ENCODE measurements at regions not wholly inside any gene's neighbourhood (a gene's known extent, or its start where the extent isn't known, plus 50 kb on each side); places are given as distances from the start of the nearest gene placed in this dataset.

- DNase-seq = no peak
Measured at GRCh38 chr16:51569203-51569931, 418.3 kb upstream of the SALL1 start.

- no peak for DNase-seq
Measured at GRCh38 chr16:51567911-51568310, 416.8 kb upstream of the SALL1 start.

- no peak for DNase-seq
Measured at GRCh38 chr16:51565184-51565583, 414.1 kb upstream of the SALL1 start.

GRCh38 chr16:51562891-51563290, 411.8 kb upstream of the SALL1 start:
- no peak for DNase-seq

- DNase-seq = no peak
Measured at GRCh38 chr16:51559901-51560300, 408.8 kb upstream of the SALL1 start.

- DNase-seq = no peak
Measured at GRCh38 chr16:51557670-51558069, 406.6 kb upstream of the SALL1 start.

- DNase-seq = no peak
Measured at GRCh38 chr16:51556694-51557340, 405.7 kb upstream of the SALL1 start.

- no peak for DNase-seq
Measured at GRCh38 chr16:51553910-51554309, 402.8 kb upstream of the SALL1 start.

GRCh38 chr16:51553314-51553713, 402.2 kb upstream of the SALL1 start:
- no peak for DNase-seq

GRCh38 chr16:51550800-51551347, 399.8 kb upstream of the SALL1 start:
- no peak for DNase-seq

GRCh38 chr16:51549836-51550235, 398.8 kb upstream of the SALL1 start:
- DNase-seq = no peak

GRCh38 chr16:51545951-51546350, 394.9 kb upstream of the SALL1 start:
- no peak for DNase-seq

- DNase-seq = no peak
Measured at GRCh38 chr16:51544851-51545467, 393.9 kb upstream of the SALL1 start.

GRCh38 chr16:51543971-51544370, 392.9 kb upstream of the SALL1 start:
- no peak for DNase-seq

- no peak for DNase-seq
Measured at GRCh38 chr16:51542981-51543815, 392.1 kb upstream of the SALL1 start.

- DNase-seq = no peak
Measured at GRCh38 chr16:51540259-51540658, 389.2 kb upstream of the SALL1 start.

GRCh38 chr16:51538707-51539498, 387.8 kb upstream of the SALL1 start:
- no peak for DNase-seq

GRCh38 chr16:51535591-51535990, 384.5 kb upstream of the SALL1 start:
- DNase-seq = no peak

GRCh38 chr16:51532551-51532950, 381.5 kb upstream of the SALL1 start:
- DNase-seq = no peak

- DNase-seq = no peak
Measured at GRCh38 chr16:51531271-51531670, 380.2 kb upstream of the SALL1 start.

GRCh38 chr16:51527349-51527748, 376.3 kb upstream of the SALL1 start:
- no peak for DNase-seq

GRCh38 chr16:51526621-51527020, 375.6 kb upstream of the SALL1 start:
- no peak for DNase-seq

All from CD4-positive, alpha-beta T cell treated with Interleukin-10 for 1 hour (primary cell).